ENCODE measurements at regions not wholly inside any gene's neighbourhood (a gene's known extent, or its start where the extent isn't known, plus 50 kb on each side); places are given as distances from the start of the nearest gene placed in this dataset.

GRCh38 chr7:34312624-34313023 lies 345.4 kb upstream of the NPSR1 start:
- Histone ChIP-seq H3K4me1 (replicated peaks in 1 of 4; ENCODE audit: control insufficient read depth in 3 of 4, insufficient read depth in 4 of 4, low read length in 3 of 4) (no peaks in the 10 kb centered on the region), H3K9me3 (ENCODE audit: insufficient read depth in 2 of 2, low read depth in 1 of 2, low read length in 1 of 2) (peaks cover 5 to 15% of the 10 kb centered on the region in 2 experiments; a peak in 2 of 4 replicates), H3K23ac (ENCODE audit: insufficient read length) (no peak overlapping the region), H2BK20ac (ENCODE audit: low read length) (no peak overlapping the region), H3K23me2 (ENCODE audit: low read depth, low read length) (no peaks in the 10 kb centered on the region), H4K20me1 (replicated peaks in 1 of 2; ENCODE audit: control insufficient read depth in 1 of 2, insufficient read depth in 2 of 2, low read length in 2 of 2) (no peaks in the 10 kb centered on the region), H2AFZ (ENCODE audit: low read length) (no peak overlapping the region), H4K8ac (ENCODE audit: extremely low read depth, insufficient read depth, low read length) (no peak overlapping the region), H3K4ac (replicated peaks; ENCODE audit: insufficient read length, low read depth, low read length) (no peak overlapping the region), H3K14ac (ENCODE audit: insufficient read length) (no peak overlapping the region), H2AK5ac (ENCODE audit: low read depth, low read length) (no peak overlapping the region), H3K56ac (replicated peaks; ENCODE audit: insufficient read length, low read depth, low read length) (no peak overlapping the region), H3K18ac (ENCODE audit: extremely low read depth, low read length) (no peak overlapping the region), H3K27me3 (replicated peaks in 1 of 4; ENCODE audit: control insufficient read depth in 3 of 4, extremely low read depth in 1 of 4, insufficient read depth in 3 of 4, low read length in 3 of 4) (no peaks in the 10 kb centered on the region), H3K4me3 (ENCODE audit: extremely low read depth in 1 of 4, insufficient read depth in 2 of 4, low read depth in 3 of 4, low read length in 4 of 4) (no peak overlapping the region), H3K36me3 (ENCODE audit: control insufficient read depth in 2 of 4, insufficient read depth in 4 of 4, low read length in 3 of 4) (no peaks in the 10 kb centered on the region), H4K91ac (replicated peaks; ENCODE audit: insufficient read length, low read length) (no peak overlapping the region), H3K4me2 (ENCODE audit: insufficient read depth in 1 of 2, low read depth in 2 of 2, low read length in 2 of 2) (no peak overlapping the region), H3K9ac (replicated peaks in 1 of 4; ENCODE audit: extremely low read depth in 1 of 4, low read depth in 3 of 4, low read length in 3 of 4) (no peak overlapping the region), H3K27ac (ENCODE audit: low read depth, low read length) (no peak overlapping the region), H2BK120ac (replicated peaks; ENCODE audit: low read depth, low read length) (no peak overlapping the region), H4K5ac (ENCODE audit: insufficient read length, low read depth, low read length) (no peak overlapping the region), H2BK5ac (ENCODE audit: low read depth, low read length) (no peak overlapping the region), H2BK15ac (ENCODE audit: low read length) (no peak overlapping the region), H2BK12ac (ENCODE audit: low read depth, low read length) (no peak overlapping the region), H3K79me2 (ENCODE audit: control insufficient read depth in 1 of 2, insufficient read depth in 2 of 2, low read length in 2 of 2) (no peaks in the 10 kb centered on the region), H3K79me1 (ENCODE audit: low read depth, low read length) (no peaks in the 10 kb centered on the region)
- ChIA-PET POLR2A (ENCODE audit: partially characterized antibody) (no interaction called here), CTCF (ENCODE audit: partially characterized antibody) (no interaction called here)
- FAIRE-seq (no peak), DNase-seq (ENCODE audit: low read depth in 1 of 2, low spot score in 2 of 2) (no peak)
- WGBS, 2 experiments (ENCODE audit: extremely low coverage in 1 of 2, insufficient coverage in 1 of 2, insufficient read length in 1 of 2, insufficient replicate concordance in 2 of 2, low coverage in 1 of 2, low lambda C conversion rate in 2 of 2, missing lambda C conversion rate in 1 of 2) = 96% methylated on average over 3 of the region's 3 CpGs; no CpG with 5 or more reads in 1 of the 2 experiments
- TF ChIP-seq HDAC2 (IDR thresholded peaks at IDR 0.05; ENCODE audit: borderline replicate concordance in 1 of 2, low read depth in 2 of 2, low read length in 2 of 2) (no peak), SP2 (IDR thresholded peaks at IDR 0.05; ENCODE audit: low read length) (no peak), SAP30 (IDR thresholded peaks at IDR 0.05; ENCODE audit: insufficient read depth, insufficient replicate concordance, low read length) (no peak), EZH2 (IDR thresholded peaks at IDR 0.05; ENCODE audit: low read depth, low read length, severe bottlenecking) (no peak), CREB1 (IDR thresholded peaks at IDR 0.05) (no peak), MAFK (IDR thresholded peaks at IDR 0.05; ENCODE audit: low read depth, low read length) (no peak), KDM1A (IDR thresholded peaks at IDR 0.05; ENCODE audit: borderline replicate concordance, low read length) (peak; percentile 84), RAD21 (IDR thresholded peaks at IDR 0.05 in 1 of 2, conservative IDR thresholded peaks at IDR 0.05 in 1 of 2; ENCODE audit: low read depth in 2 of 2, low read length in 2 of 2) (no peak)

Data from H1 (cell line).